A549 (cell line): ENCODE measurements at regions not wholly inside any gene's neighbourhood (a gene's known extent, or its start where the extent isn't known, plus 50 kb on each side); places are given as distances from the start of the nearest gene placed in this dataset.
A peak's percentile ranks its signal among the peaks of the same experiment; 100 is the strongest.

Experiments used
- ATAC-seq, 2 experiments: fragments of 200-7000 bp in 1 of 2; fragments of >200 bp in 1 of 2; cut with Nextera tagmentation in 1 of 2; cut with Tn5 transposase in 1 of 2; 3 replicates each; pipeline versions ENCODE4 v1.8.0 to v1.9.1; 2018 to 2020; ENCODE audit warnings: mild to moderate bottlenecking in 1 of 2, moderate library complexity in 1 of 2
- CTCF ChIA-PET: fragments of 300-600 bp; sonication (Branson Sonifier 250); formaldehyde crosslinking; extraction: SDS; loops from one replicate; lab custom pipeline; 2021; ENCODE audit warnings: antibody characterized with exemption, inconsistent platforms; lab: Yijun Ruan, JAX
- POLR2A ChIA-PET: fragments of 350-600 bp; formaldehyde crosslinking; extraction: SDS; loops from one replicate; lab custom pipeline; 2021; ENCODE audit warnings: antibody characterized with exemption, inconsistent platforms; lab: Yijun Ruan, JAX
- DNase-seq, 2 experiments: peaks; one replicate each; pipeline versions ENCODE4 v3.0.0 to v3.0.0-alpha.2; 2011 to 2016; ENCODE audit warnings: low read depth in 1 of 2, low spot score in 1 of 2
- FAIRE-seq: peaks from 2 replicates; lab custom pipeline; 2011; peaks lifted over from hg19 to GRCh38; lab: Jason Lieb, UNC
- H3K27ac ChIP-seq, 2 experiments: fragments of >200 bp; sonication (Bioruptor Twin); formaldehyde crosslinking; 3 replicates each; pipeline ENCODE4 v1.5.1; 2016 to 2017
- H3K4me1 ChIP-seq: fragments of >200 bp; sonication (Bioruptor Twin); formaldehyde crosslinking; 3 replicates; pipeline ENCODE4 v1.6.1; 2016
- H3K4me2 ChIP-seq: fragments of >200 bp; sonication (Bioruptor Twin); formaldehyde crosslinking; 3 replicates; pipeline ENCODE4 v1.6.1; 2016
- H3K4me3 ChIP-seq: fragments of >200 bp; sonication (Bioruptor Twin); formaldehyde crosslinking; 3 replicates; pipeline ENCODE4 v1.5.1; 2016
- H3K9me3 ChIP-seq: fragments of >200 bp; sonication (Bioruptor Twin); formaldehyde crosslinking; 3 replicates; pipeline ENCODE4 v1.6.1; 2016
- CBX8 ChIP-seq: fragments of 200-600 bp; sonication (generic); IDR thresholded peaks from 2 replicates; pipeline ENCODE4 v1.6.1; 2016
- CEBPB ChIP-seq, 2 experiments: fragments of >200 bp in 1 of 2; sonication (Bioruptor Twin) in 1 of 2; formaldehyde crosslinking in 1 of 2; IDR thresholded peaks; 2 replicates each; pipeline ENCODE4 v1.6.1; 2012 to 2016
- CHD2 ChIP-seq: fragments of 150-350 bp; IDR thresholded peaks from 2 replicates; pipeline ENCODE4 v1.6.1; 2014; ENCODE audit warnings: low read length; ENCODE audit not compliant: partially characterized antibody
- CHD4 ChIP-seq: fragments of 200-600 bp; sonication (generic); IDR thresholded peaks from 2 replicates; pipeline ENCODE4 v1.6.1; 2016; ENCODE audit warnings: antibody characterized with exemption, mild to moderate bottlenecking, borderline replicate concordance
- E2F6 ChIP-seq: IDR thresholded peaks from 2 replicates; pipeline ENCODE4 v1.6.1; 2012; ENCODE audit warnings: low read depth, borderline replicate concordance
- EHMT2 ChIP-seq: fragments of 200-600 bp; sonication (generic); IDR thresholded peaks from 2 replicates; pipeline ENCODE4 v1.6.1; 2016; ENCODE audit warnings: antibody characterized with exemption, low read depth, mild to moderate bottlenecking, moderate library complexity
- EP300 ChIP-seq, 2 experiments: fragments of >200 bp; sonication (Bioruptor Twin); formaldehyde crosslinking; IDR thresholded peaks; 2 replicates in 1 of 2; 3 replicates in 1 of 2; pipeline ENCODE4 v1.6.1; 2016 to 2017
- GATA3 ChIP-seq: IDR thresholded peaks from 2 replicates; pipeline ENCODE4 v1.6.1; 2012; ENCODE audit warnings: borderline replicate concordance
- HDAC2 ChIP-seq: fragments of 200-600 bp; sonication (generic); IDR thresholded peaks from 2 replicates; pipeline ENCODE4 v1.6.1; 2016
- HOXB5 ChIP-seq: fragments of 250-450 bp; sonication (Bioruptor Pico); IDR thresholded peaks from 2 replicates; pipeline ENCODE4 v1.5.0; 2020; ENCODE audit warnings: mild to moderate bottlenecking, moderate library complexity
- KDM5A ChIP-seq: fragments of 200-600 bp; sonication (generic); IDR thresholded peaks from 2 replicates; pipeline ENCODE4 v1.6.1; 2016; ENCODE audit warnings: antibody characterized with exemption, mild to moderate bottlenecking
- MAZ ChIP-seq: fragments of 150-350 bp; IDR thresholded peaks from 2 replicates; pipeline ENCODE4 v1.6.1; 2014; ENCODE audit warnings: antibody characterized with exemption, low read depth, low read length, borderline replicate concordance
- NPAS2 ChIP-seq: fragments of 250-450 bp; sonication (Bioruptor Pico); IDR thresholded peaks from 2 replicates; pipeline ENCODE4 v1.8.0; 2022; ENCODE audit warnings: mild to moderate bottlenecking, moderate library complexity, borderline replicate concordance
- POLR2AphosphoS2 ChIP-seq: conservative IDR thresholded peaks from 2 replicates; pipeline ENCODE4 v1.6.1; 2012; ENCODE audit warnings: low read length, improper control_type of control experiment, inconsistent platforms
- REST ChIP-seq: fragments of 200-600 bp; sonication (generic); IDR thresholded peaks from 2 replicates; pipeline ENCODE4 v1.6.1; 2016; ENCODE audit warnings: antibody characterized with exemption, mild to moderate bottlenecking, moderate library complexity
- SMC3 ChIP-seq: fragments of >200 bp; sonication (Bioruptor Twin); formaldehyde crosslinking; IDR thresholded peaks from 3 replicates; pipeline ENCODE4 v1.6.1; 2018; ENCODE audit warnings: inconsistent platforms
- ZNF302 ChIP-seq: fragments of 250-450 bp; sonication (Bioruptor Pico); IDR thresholded peaks from 2 replicates; pipeline ENCODE4 v1.9.0; 2021; ENCODE audit warnings: inconsistent platforms, mild to moderate bottlenecking, moderate library complexity
- ZSCAN20 ChIP-seq: fragments of 250-450 bp; sonication (Bioruptor Pico); IDR thresholded peaks from 2 replicates; pipeline ENCODE4 v1.8.0; 2022; ENCODE audit warnings: mild to moderate bottlenecking, moderate library complexity
- WGBS: methylation state at CpG from one replicate; pipeline ENCODE4 v1.1.6; 2017; ENCODE audit errors: missing lambda C conversion rate; 5-methylcytosine and 5-hydroxymethylcytosine counted together

GRCh38 chr12:40464121-40464520, 228.1 kb upstream of the CNTN1 start (continued):
- TF ChIP-seq REST (no peak), CBX8 (no peak), E2F6 (no peak), HOXB5 (CRISPR knock-in tag) (no peak), CHD2 (no peak)
- TF ChIP-seq, all 56 proteins: peak for 0

GRCh38 chr12:40469736-40470135, 222.5 kb upstream of the CNTN1 start:
- Histone ChIP-seq H3K9me3 (no peaks in the 10 kb centered on the region), H3K4me2 (no peak overlapping the region)
- ChIA-PET POLR2A (no interaction called here), CTCF (no interaction called here)
- FAIRE-seq, result no peak
- TF ChIP-seq POLR2AphosphoS2, result no peak
- no peak for TF ChIP-seq EP300 (IDR thresholded peaks at IDR 0.05)
- no peak for TF ChIP-seq HDAC2
- no peak for TF ChIP-seq REST
- TF ChIP-seq CHD4, result no peak
- no peak for TF ChIP-seq NPAS2 (CRISPR knock-in tag)
- no peak for TF ChIP-seq ZSCAN20
- no peak for TF ChIP-seq SMC3
- TF ChIP-seq EHMT2, result no peak
- TF ChIP-seq, all 56 proteins: peak for 0
- 47% methylated on average over 6 of the region's 6 CpGs for WGBS
- H3K4me1 ChIP-seq, result no peaks in the 10 kb centered on the region
- DNase-seq, result no peak
- no peak overlapping the region for H3K27ac ChIP-seq
- no peak for ATAC-seq
- no peak overlapping the region for H3K4me3 ChIP-seq

GRCh38 chr12:40473962-40474361, 218.3 kb upstream of the CNTN1 start:
- Histone ChIP-seq H3K4me3 (no peak overlapping the region), H3K9me3 (0 out of 3 replicates have a peak, but pooled peaks cover 4% of the 10 kb centered on the region), H3K4me1 (no peaks in the 10 kb centered on the region), H3K4me2 (no peak overlapping the region), H3K27ac (no peak overlapping the region)
- POLR2A ChIA-PET, result no interaction called here
- DNase-seq (no peak), FAIRE-seq (no peak), ATAC-seq (no peak)
- WGBS, result 77% methylated on average over 5 of the region's 5 CpGs
- CTCF ChIA-PET, result no interaction called here
- TF ChIP-seq GATA3, result no peak

GRCh38 chr12:40474630-40475029, 217.6 kb upstream of the CNTN1 start:
- DNase-seq, result no peak
- TF ChIP-seq ZNF302, result no peak
- TF ChIP-seq MAZ, result no peak
- TF ChIP-seq KDM5A, result no peak
- no peak for TF ChIP-seq CEBPB (IDR thresholded peaks at IDR 0.05)
- Histone ChIP-seq H3K9me3 (0 out of 3 replicates have a peak, but pooled peaks cover 6% of the 10 kb centered on the region), H3K4me1 (no peaks in the 10 kb centered on the region), H3K4me2 (no peak overlapping the region), H3K4me3 (no peak overlapping the region), H3K27ac (peak overlapping the region in 1 of 2 experiments; percentile 41; a peak in 3 of 6 replicates)
- POLR2A ChIA-PET, result no interaction called here
- CTCF ChIA-PET, result no interaction called here
- FAIRE-seq, result no peak
- 28% methylated on average over 1 of the region's 1 CpG for WGBS
- no peak for ATAC-seq
